ENCODE measurements at regions not wholly inside any gene's neighbourhood (a gene's known extent, or its start where the extent isn't known, plus 50 kb on each side); places are given as distances from the start of the nearest gene placed in this dataset.
A peak's percentile ranks its signal among the peaks of the same experiment; 100 is the strongest.

DNA sequence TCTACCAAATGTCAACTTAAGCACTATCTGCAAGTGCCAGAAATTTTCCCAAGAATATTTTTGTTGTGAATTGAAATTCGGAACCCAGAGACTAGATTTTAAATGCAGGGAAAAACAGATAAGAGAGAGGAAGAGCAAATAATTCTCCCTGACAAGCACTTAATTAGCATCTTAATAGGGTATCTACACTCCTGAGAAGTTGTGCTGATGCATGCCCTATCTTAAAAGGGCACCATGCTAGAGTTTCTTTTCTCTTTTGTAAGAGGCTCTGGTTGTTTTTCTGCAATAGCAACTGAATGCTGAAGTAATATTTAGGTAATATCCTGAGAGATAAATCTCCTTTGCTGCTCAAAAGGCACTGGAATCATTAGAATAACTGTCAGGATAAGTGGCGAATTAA, 139.9 kb upstream of the UGT8 start:
- H2BK120ac ChIP-seq (replicated peaks; ENCODE audit: low read depth, low read length): no peak overlapping the region
- H3K27ac ChIP-seq (ENCODE audit: low read depth, low read length): no peak overlapping the region
- H3K4me2 ChIP-seq (ENCODE audit: insufficient read depth in 1 of 2, low read depth in 2 of 2, low read length in 2 of 2): peak overlapping the region; percentile 13 to 43; a peak in 2 of 4 replicates
- H2BK20ac ChIP-seq (ENCODE audit: low read length): no peak overlapping the region
- no peak overlapping the region for H3K4ac ChIP-seq (replicated peaks; ENCODE audit: insufficient read length, low read depth, low read length)
- CTCF ChIA-PET (ENCODE audit: partially characterized antibody): no interaction called here
- WGBS, 2 experiments (ENCODE audit: extremely low coverage in 1 of 2, insufficient coverage in 1 of 2, insufficient read length in 1 of 2, insufficient replicate concordance in 2 of 2, low coverage in 1 of 2, low lambda C conversion rate in 2 of 2, missing lambda C conversion rate in 1 of 2): 58% methylated on average over 2 of the region's 2 CpGs; no CpG with 5 or more reads in 1 of the 2 experiments
- no peak overlapping the region for H3K56ac ChIP-seq (replicated peaks; ENCODE audit: insufficient read length, low read depth, low read length)
- no peak overlapping the region for H4K8ac ChIP-seq (ENCODE audit: extremely low read depth, insufficient read depth, low read length)
- POLR2A ChIA-PET (ENCODE audit: partially characterized antibody): no interaction called here
- DNase-seq (ENCODE audit: low read depth in 1 of 2, low spot score in 2 of 2) (no peak), FAIRE-seq (no peak)
- H3K79me2 ChIP-seq (ENCODE audit: control insufficient read depth in 1 of 2, insufficient read depth in 2 of 2, low read length in 2 of 2): no peaks in the 10 kb centered on the region
- H3K23me2 ChIP-seq (ENCODE audit: low read depth, low read length): no peaks in the 10 kb centered on the region
- H3K18ac ChIP-seq (ENCODE audit: extremely low read depth, low read length): no peak overlapping the region
- H4K5ac ChIP-seq (ENCODE audit: insufficient read length, low read depth, low read length): peak overlapping the region; percentile 57
- H3K14ac ChIP-seq (ENCODE audit: insufficient read length): no peak overlapping the region
- no peak overlapping the region for H2AFZ ChIP-seq (ENCODE audit: low read length)
- peak overlapping the region in 1 of 4 experiments; percentile 24; a peak in 1 of 8 replicates for H3K4me3 ChIP-seq (ENCODE audit: extremely low read depth in 1 of 4, insufficient read depth in 2 of 4, low read depth in 3 of 4, low read length in 4 of 4)
- no peak overlapping the region for H2BK15ac ChIP-seq (ENCODE audit: low read length)
- no peak overlapping the region for H3K23ac ChIP-seq (ENCODE audit: insufficient read length)
- H3K9me3 ChIP-seq (ENCODE audit: insufficient read depth in 2 of 2, low read depth in 1 of 2, low read length in 1 of 2): no peaks in the 10 kb centered on the region
- TF ChIP-seq, protein P1, sequence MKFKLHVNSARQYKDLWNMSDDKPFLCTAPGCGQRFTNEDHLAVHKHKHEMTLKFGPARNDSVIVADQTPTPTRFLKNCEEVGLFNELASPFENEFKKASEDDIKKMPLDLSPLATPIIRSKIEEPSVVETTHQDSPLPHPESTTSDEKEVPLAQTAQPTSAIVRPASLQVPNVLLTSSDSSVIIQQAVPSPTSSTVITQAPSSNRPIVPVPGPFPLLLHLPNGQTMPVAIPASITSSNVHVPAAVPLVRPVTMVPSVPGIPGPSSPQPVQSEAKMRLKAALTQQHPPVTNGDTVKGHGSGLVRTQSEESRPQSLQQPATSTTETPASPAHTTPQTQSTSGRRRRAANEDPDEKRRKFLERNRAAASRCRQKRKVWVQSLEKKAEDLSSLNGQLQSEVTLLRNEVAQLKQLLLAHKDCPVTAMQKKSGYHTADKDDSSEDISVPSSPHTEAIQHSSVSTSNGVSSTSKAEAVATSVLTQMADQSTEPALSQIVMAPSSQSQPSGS (IDR thresholded peaks at IDR 0.05; ENCODE audit: low read length): no peak
- no peaks in the 10 kb centered on the region for H4K20me1 ChIP-seq (replicated peaks in 1 of 2; ENCODE audit: control insufficient read depth in 1 of 2, insufficient read depth in 2 of 2, low read length in 2 of 2)
- no peak overlapping the region for H3K9ac ChIP-seq (replicated peaks in 1 of 4; ENCODE audit: extremely low read depth in 1 of 4, low read depth in 3 of 4, low read length in 3 of 4)
- H3K36me3 ChIP-seq (ENCODE audit: control insufficient read depth in 2 of 4, insufficient read depth in 4 of 4, low read length in 3 of 4): no peaks in the 10 kb centered on the region
- H3K27me3 ChIP-seq (replicated peaks in 1 of 4; ENCODE audit: control insufficient read depth in 3 of 4, extremely low read depth in 1 of 4, insufficient read depth in 3 of 4, low read length in 3 of 4): no peaks in the 10 kb centered on the region
- no peaks in the 10 kb centered on the region for H3K79me1 ChIP-seq (ENCODE audit: low read depth, low read length)
- H2BK12ac ChIP-seq (ENCODE audit: low read depth, low read length): no peak overlapping the region
- no peak overlapping the region for H4K91ac ChIP-seq (replicated peaks; ENCODE audit: insufficient read length, low read length)
- no peak overlapping the region for H2BK5ac ChIP-seq (ENCODE audit: low read depth, low read length)
- no peak overlapping the region for H2AK5ac ChIP-seq (ENCODE audit: low read depth, low read length)
- peaks cover 0 to 12% (median 2%) of the 10 kb centered on the region in 4 experiments; a peak in 4 of 7 replicates for H3K4me1 ChIP-seq (replicated peaks in 1 of 4; ENCODE audit: control insufficient read depth in 3 of 4, insufficient read depth in 4 of 4, low read length in 3 of 4)

Data from H1 (cell line).